NCI-H1417 treated with DMSO at 0.1 percent for 48 hours (cell line): ENCODE measurements at regions not wholly inside any gene's neighbourhood (a gene's known extent, or its start where the extent isn't known, plus 50 kb on each side); places are given as distances from the start of the nearest gene placed in this dataset.
"Not testable (repeated sequence)": the region's sequence is repeated elsewhere in the genome, so short reads cannot be mapped to it uniquely, and the experiment has no call there.

Experiments
- DNase-seq: peaks from one replicate; lab custom pipeline; 2025; lab: John Stamatoyannopoulos, UW

DNA sequence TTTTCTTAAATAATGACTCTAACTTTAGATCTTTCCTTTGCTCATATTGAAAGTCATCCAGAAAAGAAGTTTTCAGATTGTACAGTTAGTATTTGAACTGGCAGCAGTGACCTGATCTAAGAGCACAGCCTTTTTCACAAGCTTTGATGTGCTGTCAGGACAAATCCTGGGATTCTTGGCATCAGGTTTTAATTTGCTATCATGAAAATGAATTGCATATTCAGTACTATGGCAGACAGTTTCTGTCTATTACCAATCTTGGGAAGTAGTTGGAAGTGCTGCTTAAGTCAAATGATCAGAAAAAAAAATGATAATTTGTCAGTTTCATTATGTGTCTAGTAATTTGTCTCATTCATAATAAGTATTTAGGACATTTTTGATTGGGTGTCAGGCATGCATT, 925.6 kb upstream of the ARRDC3 start:
- DNase-seq, result no peak

DNA sequence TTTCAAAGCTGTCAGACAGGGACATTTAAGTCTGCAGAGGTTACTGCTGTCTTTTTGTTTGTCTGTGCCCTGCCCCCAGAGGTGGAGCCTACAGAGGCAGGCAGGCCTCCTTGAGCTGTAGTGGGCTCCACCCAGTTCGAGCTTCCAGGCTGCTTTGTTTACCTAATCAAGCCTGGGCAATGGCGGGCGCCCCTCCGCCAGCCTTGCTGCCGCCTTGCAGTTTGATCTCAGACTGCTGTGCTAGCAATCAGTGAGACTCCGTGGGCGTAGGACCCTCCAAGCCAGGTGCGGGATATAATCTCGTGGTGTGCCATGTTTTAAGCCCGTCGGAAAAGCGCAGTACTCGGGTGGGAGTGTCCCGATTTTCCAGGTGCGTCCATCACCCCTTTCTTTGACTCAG, 919.2 kb upstream of the ARRDC3 start:
- DNase-seq, result not testable (repeated sequence)

DNA sequence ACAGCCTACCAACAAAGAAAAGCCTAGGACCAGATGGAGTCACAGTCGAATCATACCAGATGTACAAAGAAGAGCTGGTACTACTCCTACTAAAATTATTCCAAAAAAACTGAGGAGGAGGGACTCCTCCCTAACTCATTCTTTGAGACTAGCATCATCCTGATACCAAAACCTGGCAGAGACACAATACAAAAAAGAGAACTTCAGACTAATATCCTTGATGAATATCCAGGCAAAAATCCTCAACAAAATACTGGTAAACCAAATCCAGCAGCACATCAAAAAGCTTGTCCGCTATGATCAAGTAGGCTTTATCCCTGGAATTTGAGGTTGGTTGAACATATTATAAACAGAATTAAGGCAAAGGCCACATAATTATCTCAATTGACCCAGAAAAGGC, 900.4 kb upstream of the ARRDC3 start:
- DNase-seq, result no peak

DNA sequence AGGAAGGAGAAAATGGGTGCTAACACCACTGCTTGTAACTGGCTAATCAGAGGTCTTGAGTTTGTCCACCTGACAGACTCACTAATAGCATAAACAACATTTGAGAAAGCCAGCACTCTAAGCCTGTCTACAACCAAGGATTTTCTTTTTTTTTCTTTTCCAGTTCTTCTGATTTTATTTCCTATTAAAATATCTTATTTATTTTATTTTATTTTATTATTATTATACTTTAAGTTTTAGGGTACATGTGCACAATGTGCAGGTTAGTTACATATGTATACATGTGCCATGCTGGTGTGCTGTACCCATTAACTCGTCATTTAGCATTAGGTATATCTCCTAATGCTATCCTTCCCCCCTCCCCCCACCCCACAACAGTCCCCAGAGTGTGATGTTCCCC, 888.6 kb upstream of the ARRDC3 start:
- not testable (repeated sequence) for DNase-seq

DNA sequence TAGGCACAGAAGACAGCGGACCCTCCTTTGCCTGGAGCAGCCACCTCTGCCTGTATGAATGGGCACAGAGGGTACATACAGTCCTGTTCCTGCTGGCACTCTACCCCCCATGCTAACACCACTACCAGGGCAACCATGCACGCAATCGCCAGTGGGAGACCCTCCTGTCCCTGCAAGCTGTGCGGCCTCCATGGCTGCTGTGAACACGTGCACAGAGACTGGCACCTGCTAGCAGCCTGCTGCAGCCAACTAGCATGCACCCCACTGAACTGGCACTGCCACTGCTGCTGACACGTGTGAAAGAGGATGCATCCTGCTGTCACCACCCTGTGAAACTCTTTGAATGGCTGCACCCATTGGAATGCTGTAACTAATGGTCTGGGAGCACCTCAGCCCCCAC, 885.2 kb upstream of the ARRDC3 start:
- DNase-seq, result no peak

DNA sequence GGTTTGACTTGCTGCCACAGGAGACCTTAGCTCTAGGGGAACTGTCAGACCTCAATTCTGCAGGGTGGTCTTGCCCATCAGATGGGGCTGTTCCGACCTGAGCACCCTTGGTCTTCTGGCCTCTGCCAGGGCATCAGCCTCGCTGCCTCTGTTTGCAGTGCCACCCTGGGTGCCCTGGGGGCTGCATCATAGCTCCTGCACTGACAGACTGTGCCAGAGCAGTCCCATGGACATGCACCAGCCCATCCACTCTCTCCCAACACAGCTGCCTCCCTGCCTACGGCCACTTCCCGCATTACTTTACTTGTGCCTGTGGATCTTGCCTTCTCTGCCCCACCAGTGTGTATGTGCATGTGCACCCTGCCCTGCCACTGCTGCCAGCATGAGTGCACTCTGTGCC, 884.7 kb upstream of the ARRDC3 start:
- no peak for DNase-seq

DNA sequence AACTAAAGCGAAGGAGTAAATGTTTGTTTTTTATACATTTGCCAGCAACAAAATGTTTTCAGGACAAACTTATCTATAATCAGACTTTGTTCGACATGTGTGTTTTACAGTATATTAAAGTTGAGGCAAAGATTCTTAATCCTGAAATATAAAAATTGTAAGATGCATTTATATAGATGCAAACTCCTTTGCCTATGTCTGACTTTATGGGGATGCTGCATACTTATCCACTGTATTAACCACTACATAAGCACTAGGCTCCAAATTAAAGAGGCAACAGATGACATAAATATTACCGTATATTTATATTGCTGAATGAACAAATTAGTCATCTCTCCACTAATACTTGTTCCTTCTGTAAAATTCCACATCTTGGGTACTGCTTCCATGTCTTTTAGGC, 882.7 kb upstream of the ARRDC3 start:
- no peak for DNase-seq

DNA sequence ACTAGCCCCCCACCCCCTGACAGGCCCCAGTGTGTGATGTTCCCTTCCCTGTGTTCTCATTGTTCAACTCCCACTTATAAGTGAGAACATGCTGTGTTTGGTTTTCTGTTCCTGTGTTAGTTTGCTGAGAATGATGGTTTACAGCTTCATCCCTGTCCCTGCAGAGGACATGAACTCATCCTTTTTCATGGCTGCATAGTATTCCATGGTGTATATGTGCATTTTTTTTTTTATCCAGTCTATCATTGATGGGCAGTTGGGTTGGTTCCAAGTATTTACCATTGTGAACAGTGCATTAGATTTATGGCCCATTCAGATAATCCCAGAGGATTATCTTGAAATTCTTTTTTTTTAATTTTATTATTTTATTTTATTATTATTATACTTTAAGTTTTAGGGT, 872.5 kb upstream of the ARRDC3 start:
- DNase-seq, result not testable (repeated sequence)

DNA sequence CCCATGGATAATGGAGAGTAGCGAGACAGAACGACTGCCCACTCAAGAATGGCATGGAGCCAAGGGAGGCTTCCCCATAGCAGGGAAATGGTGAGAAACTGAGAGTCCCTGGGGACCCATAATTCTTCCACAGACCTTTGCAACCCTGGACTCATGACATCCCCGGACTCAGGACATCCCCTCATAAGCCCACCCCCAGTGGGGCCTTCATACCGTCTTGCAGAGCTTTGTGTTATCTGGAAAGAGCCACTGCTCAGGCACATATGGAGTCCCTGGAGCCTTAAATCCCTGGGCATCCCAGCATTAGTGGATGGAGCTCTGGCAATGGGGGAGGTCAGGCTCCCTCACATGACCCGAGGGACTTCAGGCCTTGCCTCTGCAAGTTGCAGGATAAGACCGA, 865.4 kb upstream of the ARRDC3 start:
- no peak for DNase-seq

DNA sequence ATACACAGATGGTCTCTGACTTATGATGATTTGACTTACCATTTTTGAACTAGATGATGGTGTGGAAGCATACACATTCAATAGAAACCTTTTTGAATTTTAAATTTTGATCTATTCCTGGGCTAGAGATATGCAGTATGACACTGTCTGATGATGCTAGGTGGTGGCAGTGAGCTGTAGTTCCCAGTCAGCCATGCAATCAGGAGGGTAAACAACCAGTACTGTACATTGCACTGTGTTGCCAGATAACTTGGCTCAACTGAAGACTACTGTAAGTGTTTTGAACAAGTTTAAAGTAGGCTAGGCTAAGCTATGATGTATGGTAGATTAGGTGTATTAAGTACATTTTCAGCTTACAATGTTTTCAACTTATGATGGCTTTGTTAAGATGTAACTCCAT, 859.1 kb upstream of the ARRDC3 start:
- DNase-seq, result no peak

DNA sequence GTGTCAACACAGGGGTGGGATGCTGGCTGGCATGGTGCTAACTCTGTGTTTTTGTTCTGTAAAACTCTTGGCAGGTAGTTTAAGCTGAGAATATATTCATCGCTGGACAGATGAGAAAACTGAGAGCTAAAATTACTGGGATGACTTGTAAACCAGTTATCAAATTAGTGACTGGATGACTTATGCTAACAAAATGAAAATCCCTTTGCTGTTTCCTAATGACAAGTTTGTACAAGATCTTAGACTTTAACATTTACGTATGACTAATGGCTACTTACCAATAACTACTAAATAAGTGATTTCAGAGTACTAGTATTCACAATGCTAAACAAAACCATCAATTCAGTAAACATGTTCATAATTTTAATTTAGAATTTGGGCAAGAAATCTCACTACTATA, 854.8 kb upstream of the ARRDC3 start:
- no peak for DNase-seq

DNA sequence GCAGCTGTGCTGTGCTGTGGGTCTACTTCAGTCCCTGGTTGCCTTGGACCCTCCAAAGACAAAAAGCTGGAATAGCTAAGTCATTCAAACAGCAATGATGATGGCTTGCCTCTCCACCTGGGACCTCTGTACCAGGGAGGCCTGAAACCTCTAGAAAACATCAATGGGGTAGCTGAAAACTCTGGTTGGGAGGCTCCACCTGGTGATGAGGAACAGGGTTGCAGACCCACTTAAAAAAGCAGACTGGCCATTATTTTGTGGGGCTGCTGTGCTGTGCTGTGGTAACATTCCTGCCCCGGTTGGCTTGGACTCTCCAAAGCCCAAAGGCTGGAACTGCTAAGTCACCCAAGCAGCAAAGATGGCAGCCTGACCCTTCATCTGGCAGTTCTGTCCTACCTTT, 839.3 kb upstream of the ARRDC3 start:
- no peak for DNase-seq

DNA sequence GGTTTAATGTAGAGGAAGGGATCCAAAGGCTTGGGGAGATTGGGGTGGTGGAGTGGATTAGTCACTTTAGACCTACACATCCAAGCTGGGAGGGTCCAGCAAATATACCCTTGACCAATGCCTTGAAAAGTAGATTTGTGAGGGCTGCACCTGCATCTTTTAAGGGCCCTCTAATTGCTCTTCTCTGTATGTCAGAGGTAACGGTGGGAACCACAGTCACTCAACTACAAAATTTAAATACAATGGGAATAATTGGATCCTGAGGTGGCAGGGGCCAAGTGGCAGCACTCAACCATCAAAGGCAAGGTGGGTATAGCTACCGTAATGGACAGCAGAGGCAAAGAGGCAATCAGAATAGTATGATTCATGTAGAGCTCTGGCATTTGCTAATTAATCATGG, 833.7 kb upstream of the ARRDC3 start:
- not testable (repeated sequence) for DNase-seq

DNA sequence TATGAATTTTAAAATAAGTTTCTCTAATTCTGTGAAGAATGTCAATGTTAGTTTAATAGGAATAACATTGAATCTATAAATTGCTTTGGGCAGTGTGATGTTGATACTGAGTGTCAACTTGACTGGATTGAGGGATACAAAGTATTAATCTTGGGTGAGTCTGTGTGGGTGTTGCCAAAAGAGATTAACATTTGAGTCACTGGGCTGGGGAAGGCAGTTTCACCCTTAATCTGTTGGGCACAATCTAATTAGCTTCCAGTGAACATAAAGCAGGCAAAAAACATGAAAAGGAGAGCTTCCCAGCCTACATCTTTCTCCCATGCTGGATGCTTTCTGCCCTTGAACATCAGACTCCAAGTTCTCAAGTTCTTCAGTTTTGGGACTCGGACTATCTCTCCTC, 832.0 kb upstream of the ARRDC3 start:
- DNase-seq, result no peak

DNA sequence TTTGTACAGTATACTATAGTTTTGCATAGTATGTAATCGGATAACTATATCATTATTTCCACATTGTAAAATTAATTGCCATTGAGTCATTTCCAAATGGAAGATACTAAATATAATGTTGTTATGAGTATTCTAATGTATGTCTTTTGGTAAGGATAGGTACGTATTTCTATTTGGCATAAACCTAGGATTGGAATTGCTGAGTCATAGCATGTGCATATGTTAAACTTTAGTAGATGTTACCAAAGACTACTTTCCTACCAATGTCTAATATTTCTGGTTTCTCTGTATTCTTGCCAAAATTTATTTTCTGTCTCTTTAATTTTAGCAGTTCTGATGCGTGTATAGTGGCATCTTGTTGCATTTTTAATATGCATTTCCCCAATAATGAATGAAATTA, 825.1 kb upstream of the ARRDC3 start:
- no peak for DNase-seq

DNA sequence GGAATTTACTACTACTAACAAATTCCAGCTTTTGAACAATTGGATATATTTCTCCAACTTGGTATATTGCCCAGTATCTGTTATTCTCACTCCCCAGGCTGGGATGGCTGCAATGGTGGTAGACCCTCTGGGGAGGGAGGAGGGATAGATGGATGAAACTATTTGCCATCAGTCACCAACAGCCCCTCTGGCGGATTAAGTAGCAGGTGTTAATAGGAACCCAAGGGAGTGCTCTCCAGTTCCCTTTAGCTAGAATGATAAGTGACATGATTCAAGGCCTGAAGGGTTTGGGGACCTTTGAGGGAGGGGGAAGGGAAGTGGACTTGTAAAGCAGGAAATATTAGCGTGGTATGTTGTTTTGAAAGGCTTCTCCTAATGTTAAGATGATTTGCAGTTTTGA, 824.0 kb upstream of the ARRDC3 start:
- no peak for DNase-seq

DNA sequence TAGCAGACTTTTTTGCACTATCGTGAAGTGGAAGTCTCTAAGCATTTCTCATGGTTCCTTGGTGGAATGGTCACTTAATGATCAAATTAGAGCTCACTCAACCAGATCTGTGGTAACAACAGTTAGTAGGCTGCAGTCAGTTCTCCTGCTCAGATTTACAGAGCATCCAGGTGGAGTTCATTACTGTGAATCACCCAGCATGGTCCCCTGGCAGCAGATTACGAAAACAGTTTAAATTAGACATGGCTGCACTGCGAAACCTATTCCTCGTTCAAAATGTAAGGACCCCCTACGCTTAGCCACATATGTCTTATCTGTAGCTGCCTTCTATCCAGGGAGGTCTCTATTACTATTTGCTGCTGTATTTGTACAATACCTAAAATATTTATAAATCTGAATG, 823.6 kb upstream of the ARRDC3 start:
- no peak for DNase-seq

DNA sequence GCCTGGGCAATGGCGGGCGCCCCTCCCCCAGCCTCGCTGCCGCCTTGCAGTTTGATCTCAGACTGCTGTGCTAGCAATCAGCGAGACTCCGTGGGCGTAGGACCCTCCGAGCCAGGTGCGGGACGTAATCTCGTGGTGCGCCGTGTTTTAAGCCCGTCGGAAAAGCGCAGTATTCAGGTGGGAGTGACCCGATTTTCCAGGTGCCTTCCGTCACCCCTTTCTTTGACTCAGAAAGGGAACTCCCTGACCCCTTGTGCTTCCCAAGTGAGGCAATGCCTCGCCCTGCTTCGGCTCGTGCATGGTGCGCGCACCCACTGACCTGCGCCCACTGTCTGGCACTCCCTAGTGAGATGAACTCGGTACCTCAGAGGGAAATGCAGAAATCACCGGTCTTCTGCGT, 815.9 kb upstream of the ARRDC3 start:
- not testable (repeated sequence) for DNase-seq

DNA sequence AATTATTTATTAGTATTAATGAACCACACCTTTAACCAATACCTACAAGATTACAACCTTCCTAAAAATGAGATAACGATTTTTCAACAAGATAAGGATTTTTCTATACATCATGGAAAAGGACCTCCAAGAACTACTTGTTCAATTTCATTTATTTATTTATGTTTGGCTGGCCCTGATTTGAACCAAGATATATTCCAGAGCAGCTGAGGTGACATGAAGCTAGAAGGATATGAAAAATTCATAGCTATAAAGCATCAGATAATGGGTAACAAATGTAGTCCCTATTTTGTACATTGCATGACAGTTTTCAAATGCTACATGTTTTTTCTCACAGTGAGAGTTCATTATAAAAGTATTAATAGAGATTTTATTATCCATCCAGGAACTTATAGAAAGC, 798.5 kb upstream of the ARRDC3 start:
- no peak for DNase-seq

DNA sequence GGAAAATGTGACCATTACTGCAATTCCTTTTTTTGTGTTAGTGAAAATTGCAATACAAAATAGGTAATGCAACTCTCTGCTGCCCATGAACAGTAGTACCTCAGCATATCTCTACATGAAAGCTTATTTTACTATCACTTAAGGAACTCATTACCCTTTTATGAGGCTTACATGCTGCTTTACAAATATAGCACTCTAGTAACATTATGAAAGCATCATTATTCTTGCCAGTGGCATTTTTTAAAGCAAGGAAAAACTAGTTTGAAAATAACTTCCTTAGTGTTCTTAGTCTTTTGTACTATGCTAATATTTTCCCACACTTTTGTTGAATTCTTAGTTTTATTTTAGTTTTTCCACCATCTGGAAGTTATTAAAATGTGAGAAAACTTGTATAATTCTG, 797.3 kb upstream of the ARRDC3 start:
- DNase-seq, result no peak

DNA sequence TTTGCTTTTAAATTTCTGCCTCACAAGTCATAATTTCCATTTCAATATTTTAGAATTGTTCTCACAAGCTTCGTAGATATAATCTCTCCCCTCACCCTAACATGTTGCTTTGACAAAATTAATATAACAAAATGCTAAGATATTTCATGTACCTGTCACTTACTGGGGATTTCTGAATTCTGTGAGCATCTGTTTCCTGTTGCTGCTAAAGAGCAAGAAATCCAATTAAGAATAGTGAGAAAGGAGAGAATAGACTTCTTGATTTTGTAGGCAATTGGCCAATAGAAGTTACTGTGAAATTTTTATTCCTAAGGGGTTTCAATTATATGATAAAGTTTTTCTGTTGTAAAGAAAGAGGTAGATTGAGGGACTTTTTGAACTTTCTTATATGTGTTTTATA, 796.5 kb upstream of the ARRDC3 start:
- no peak for DNase-seq

DNA sequence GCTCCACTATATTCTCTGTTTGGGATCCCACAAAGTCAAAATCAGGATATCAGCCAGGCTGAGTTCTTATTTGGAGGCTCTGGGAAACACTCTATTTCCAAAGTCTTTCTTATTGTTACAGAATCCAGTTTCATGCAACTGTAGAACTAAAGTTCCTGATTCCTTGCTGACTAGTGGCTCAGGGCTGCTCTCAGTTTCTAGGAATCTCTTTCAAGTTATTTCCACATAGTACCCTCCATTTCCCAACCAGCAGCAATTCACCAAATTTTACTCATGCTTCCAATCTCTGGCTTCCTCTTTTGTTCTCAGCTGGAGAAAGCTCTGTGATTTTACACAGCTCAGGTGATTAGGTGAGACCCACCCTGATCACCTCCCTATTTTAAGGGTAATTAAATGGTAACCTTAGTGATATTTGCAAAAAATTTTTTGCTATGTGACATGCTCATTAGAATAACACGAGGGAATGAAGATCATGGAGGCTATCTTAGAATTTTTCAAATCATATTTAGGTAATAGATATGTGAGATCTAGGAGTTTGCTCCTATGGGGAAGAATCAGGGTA, 794.9 kb upstream of the ARRDC3 start:
- DNase-seq, result no peak

DNA sequence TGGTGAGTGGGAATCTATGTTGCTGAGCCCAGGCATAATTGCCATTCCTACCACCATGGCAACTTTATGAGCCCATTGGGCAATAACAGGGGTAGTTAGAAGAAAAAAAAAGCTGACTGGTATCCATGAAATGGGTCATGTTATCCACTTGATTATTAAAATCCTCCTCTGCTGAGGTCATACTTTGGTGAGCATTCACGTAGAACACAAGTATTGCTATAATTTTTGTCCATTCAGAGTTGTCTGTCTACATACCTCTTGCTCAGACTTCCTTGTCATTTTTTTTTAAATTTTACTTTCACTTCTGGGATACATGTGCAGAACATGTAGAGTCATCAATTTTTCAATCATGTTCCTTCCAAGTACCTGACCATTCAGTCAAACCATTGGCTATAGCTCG, 780.8 kb upstream of the ARRDC3 start:
- no peak for DNase-seq

DNA sequence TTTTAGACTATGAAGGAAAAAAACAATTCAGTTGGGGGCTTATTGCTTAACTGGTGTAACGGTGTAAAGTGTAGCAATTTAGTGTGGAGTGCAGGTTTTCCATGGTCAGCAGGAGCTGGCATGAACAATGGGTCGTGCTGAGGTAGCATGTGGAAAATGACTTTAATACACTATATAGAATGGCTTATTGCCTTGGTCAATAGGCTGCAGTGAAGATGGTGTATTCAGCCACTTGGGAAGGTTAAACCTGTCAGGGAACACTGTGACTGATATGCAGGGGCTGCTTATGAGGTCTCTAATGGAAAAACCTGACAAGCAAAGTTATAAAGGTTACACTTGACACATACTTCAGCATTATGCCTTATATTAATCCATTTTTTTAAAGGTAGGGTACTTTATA, 764.7 kb upstream of the ARRDC3 start:
- DNase-seq, result no peak

DNA sequence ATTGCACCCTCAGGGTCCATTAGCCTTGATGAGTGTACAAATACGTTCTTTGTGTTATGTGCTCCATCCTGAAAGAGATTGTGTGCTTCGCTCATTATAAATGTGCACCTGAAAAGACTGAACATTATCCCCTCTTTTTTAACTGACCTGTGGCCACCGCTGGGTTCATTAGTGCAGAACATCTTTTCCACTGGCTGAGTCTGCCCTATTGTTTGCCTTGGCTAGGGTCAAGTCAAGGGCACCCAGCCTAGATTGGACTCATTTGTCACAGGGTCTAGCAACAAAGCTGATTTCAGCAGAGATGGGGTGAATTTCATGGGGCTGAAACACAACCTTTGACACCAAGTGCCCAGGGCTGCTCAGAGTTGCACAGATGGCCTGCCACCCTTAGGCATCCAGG, 764.1 kb upstream of the ARRDC3 start:
- peak; percentile 62 for DNase-seq
